Cardiac fibroblast (primary cell): ENCODE measurements at regions not wholly inside any gene's neighbourhood (a gene's known extent, or its start where the extent isn't known, plus 50 kb on each side); places are given as distances from the start of the nearest gene placed in this dataset.

Source experiments
- DNase-seq, 2 donors: peaks; one replicate each; pipeline versions ENCODE4 v3.0.0 to v3.0.0-alpha.2; 2010; ENCODE audit warnings: low read depth in 2 of 2
- H3K4me3 ChIP-seq, 2 donors: replicated peaks in 1 of 2; 1 replicate in 1 of 2; 2 replicates in 1 of 2; pipeline ENCODE4 v1.5.1; 2011; ENCODE audit warnings: low read depth in 2 of 2, low read length in 2 of 2, mild to moderate bottlenecking in 2 of 2, moderate library complexity in 1 of 2
- CTCF ChIP-seq: IDR thresholded peaks from one replicate; pipeline ENCODE4 v1.5.1; 2011; ENCODE audit warnings: low read depth, mild to moderate bottlenecking, low read length, inconsistent platforms

- no peak for DNase-seq
- no peak for TF ChIP-seq CTCF
- no peak overlapping the region for H3K4me3 ChIP-seq
These were observed 2288.5 kb upstream of the C9orf72 start for GRCh38 chr9:29861803-29862202.

- H3K4me3 ChIP-seq: no peak overlapping the region
- TF ChIP-seq CTCF: no peak
- no peak for DNase-seq
These were observed 2292.6 kb upstream of the C9orf72 start for GRCh38 chr9:29865764-29866313.

GRCh38 chr9:29866556-29866955, 2293.3 kb upstream of the C9orf72 start:
- H3K4me3 ChIP-seq: no peak overlapping the region
- no peak for DNase-seq
- TF ChIP-seq CTCF: no peak

- no peak overlapping the region for H3K4me3 ChIP-seq
- no peak for TF ChIP-seq CTCF
- DNase-seq: no peak
These were observed 2300.3 kb upstream of the C9orf72 start for GRCh38 chr9:29873579-29873978.

GRCh38 chr9:29875547-29875946, 2302.3 kb upstream of the C9orf72 start:
- no peak overlapping the region for H3K4me3 ChIP-seq
- TF ChIP-seq CTCF: no peak

GRCh38 chr9:29882767-29883166, 2309.5 kb upstream of the C9orf72 start:
- DNase-seq: no peak
- no peak overlapping the region for H3K4me3 ChIP-seq
- TF ChIP-seq CTCF: no peak

More at GRCh38 chr9:29875547-29875946, 2302.3 kb upstream of the C9orf72 start:
- no peak for DNase-seq

- no peak overlapping the region for H3K4me3 ChIP-seq
- TF ChIP-seq CTCF: no peak
These were observed 2332.8 kb upstream of the C9orf72 start for GRCh38 chr9:29906065-29906464.

More at GRCh38 chr9:29906065-29906464, 2332.8 kb upstream of the C9orf72 start:
- DNase-seq: no peak
